ENCODE measurements at regions not wholly inside any gene's neighbourhood (a gene's known extent, or its start where the extent isn't known, plus 50 kb on each side); places are given as distances from the start of the nearest gene placed in this dataset.

DNA sequence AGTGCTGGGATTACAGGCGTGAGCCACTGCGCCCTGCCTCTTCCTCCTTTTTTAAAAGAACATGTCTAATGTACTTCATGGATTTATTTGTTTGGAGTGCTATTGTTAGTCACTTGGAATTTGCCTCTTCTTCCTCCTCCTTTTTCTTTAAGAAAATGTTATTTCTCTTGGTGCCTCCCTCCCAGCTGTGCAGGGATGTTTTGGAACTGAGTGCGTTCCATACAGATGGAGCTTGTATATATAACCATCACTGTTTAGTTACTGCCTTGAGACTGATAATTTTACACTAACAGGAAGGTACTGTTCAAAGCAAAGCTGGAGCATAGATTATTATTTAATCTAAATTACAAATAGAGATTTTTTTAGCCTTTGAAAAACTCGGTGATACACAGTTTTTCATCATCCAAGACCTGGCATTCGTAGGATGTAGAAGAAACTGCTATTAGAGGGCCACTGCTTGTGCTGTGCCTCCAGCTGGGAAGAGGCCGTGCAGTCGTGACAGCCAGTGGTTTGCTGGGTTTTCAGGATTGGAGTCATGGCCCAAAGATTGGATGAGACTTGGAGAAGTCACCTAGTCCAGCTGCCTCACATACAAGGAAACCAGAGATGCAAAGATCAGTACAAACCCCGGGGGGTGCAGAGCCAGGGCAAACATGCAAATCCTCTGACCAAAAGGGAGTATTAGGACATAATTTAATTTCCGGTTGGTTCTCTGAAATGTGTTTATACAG, 123.1 kb downstream of the PLEKHG1 start:
- H3K36me3 ChIP-seq (ENCODE audit: insufficient read depth, low read length), result no peaks in the 10 kb centered on the region
- H3K27ac ChIP-seq (ENCODE audit: low read length), result no peak overlapping the region
- no peak for DNase-seq
- H2AFZ ChIP-seq (ENCODE audit: low read depth, low read length), result no peak overlapping the region
- peaks cover 15% of the 10 kb centered on the region for H3K27me3 ChIP-seq (ENCODE audit: insufficient read depth, low read length, poor library complexity)
- H3K9me3 ChIP-seq (ENCODE audit: insufficient read depth, low read length, severe bottlenecking), result no peaks in the 10 kb centered on the region
- no peak overlapping the region for H3K4me3 ChIP-seq (ENCODE audit: low read depth in 1 of 2, low read length in 2 of 2)
- H3K4me2 ChIP-seq (ENCODE audit: insufficient read depth, low read length), result no peak overlapping the region
- no peak for ATAC-seq (ENCODE audit: insufficient read depth, low read depth)
- TF ChIP-seq, protein P1, sequence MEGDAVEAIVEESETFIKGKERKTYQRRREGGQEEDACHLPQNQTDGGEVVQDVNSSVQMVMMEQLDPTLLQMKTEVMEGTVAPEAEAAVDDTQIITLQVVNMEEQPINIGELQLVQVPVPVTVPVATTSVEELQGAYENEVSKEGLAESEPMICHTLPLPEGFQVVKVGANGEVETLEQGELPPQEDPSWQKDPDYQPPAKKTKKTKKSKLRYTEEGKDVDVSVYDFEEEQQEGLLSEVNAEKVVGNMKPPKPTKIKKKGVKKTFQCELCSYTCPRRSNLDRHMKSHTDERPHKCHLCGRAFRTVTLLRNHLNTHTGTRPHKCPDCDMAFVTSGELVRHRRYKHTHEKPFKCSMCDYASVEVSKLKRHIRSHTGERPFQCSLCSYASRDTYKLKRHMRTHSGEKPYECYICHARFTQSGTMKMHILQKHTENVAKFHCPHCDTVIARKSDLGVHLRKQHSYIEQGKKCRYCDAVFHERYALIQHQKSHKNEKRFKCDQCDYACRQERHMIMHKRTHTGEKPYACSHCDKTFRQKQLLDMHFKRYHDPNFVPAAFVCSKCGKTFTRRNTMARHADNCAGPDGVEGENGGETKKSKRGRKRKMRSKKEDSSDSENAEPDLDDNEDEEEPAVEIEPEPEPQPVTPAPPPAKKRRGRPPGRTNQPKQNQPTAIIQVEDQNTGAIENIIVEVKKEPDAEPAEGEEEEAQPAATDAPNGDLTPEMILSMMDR (IDR thresholded peaks at IDR 0.05; ENCODE audit: borderline replicate concordance, extremely low read depth, low read length, poor library complexity, severe bottlenecking), result no peak
- TF ChIP-seq EZH2 (IDR thresholded peaks at IDR 0.05; ENCODE audit: borderline replicate concordance, low read depth, low read length, severe bottlenecking), result no peak
- H3K9ac ChIP-seq (ENCODE audit: low read depth, low read length), result no peak overlapping the region
- no peaks in the 10 kb centered on the region for H3K4me1 ChIP-seq (ENCODE audit: insufficient read depth, low read length)
- no peaks in the 10 kb centered on the region for H4K20me1 ChIP-seq (ENCODE audit: insufficient read depth, low read length)
- no peaks in the 10 kb centered on the region for H3K79me2 ChIP-seq (ENCODE audit: insufficient read depth, low read length)

DNA sequence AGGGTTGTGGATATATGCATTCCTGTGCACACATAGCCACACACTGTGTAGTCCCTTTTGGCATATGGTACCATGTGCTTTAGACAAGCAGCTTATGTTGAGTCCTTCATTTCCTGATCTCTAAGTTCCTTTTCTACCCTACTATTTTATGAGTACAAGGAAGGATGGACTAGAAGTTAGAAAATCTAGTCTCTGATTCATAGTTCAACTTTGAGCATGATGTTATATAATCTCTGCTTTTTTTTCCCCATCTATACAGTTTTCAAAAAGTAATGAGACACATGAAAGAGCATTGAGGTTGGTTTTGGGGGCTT, 123.6 kb downstream of the PLEKHG1 start:
- H3K27ac ChIP-seq (ENCODE audit: low read length), result no peak overlapping the region
- no peaks in the 10 kb centered on the region for H3K9me3 ChIP-seq (ENCODE audit: insufficient read depth, low read length, severe bottlenecking)
- no peak overlapping the region for H3K4me3 ChIP-seq (ENCODE audit: low read depth in 1 of 2, low read length in 2 of 2)
- H3K4me2 ChIP-seq (ENCODE audit: insufficient read depth, low read length), result no peak overlapping the region
- H4K20me1 ChIP-seq (ENCODE audit: insufficient read depth, low read length), result no peaks in the 10 kb centered on the region
- H3K4me1 ChIP-seq (ENCODE audit: insufficient read depth, low read length), result no peaks in the 10 kb centered on the region
- no peaks in the 10 kb centered on the region for H3K36me3 ChIP-seq (ENCODE audit: insufficient read depth, low read length)
- TF ChIP-seq, protein P1 (IDR thresholded peaks at IDR 0.05; ENCODE audit: borderline replicate concordance, extremely low read depth, low read length, poor library complexity, severe bottlenecking), result no peak
- no peak for TF ChIP-seq EZH2 (IDR thresholded peaks at IDR 0.05; ENCODE audit: borderline replicate concordance, low read depth, low read length, severe bottlenecking)
- no peak for ATAC-seq (ENCODE audit: insufficient read depth, low read depth)
- DNase-seq, result no peak
- H3K27me3 ChIP-seq (ENCODE audit: insufficient read depth, low read length, poor library complexity), result peaks cover 15% of the 10 kb centered on the region
- H3K9ac ChIP-seq (ENCODE audit: low read depth, low read length), result no peak overlapping the region
- no peaks in the 10 kb centered on the region for H3K79me2 ChIP-seq (ENCODE audit: insufficient read depth, low read length)
- no peak overlapping the region for H2AFZ ChIP-seq (ENCODE audit: low read depth, low read length)

DNA sequence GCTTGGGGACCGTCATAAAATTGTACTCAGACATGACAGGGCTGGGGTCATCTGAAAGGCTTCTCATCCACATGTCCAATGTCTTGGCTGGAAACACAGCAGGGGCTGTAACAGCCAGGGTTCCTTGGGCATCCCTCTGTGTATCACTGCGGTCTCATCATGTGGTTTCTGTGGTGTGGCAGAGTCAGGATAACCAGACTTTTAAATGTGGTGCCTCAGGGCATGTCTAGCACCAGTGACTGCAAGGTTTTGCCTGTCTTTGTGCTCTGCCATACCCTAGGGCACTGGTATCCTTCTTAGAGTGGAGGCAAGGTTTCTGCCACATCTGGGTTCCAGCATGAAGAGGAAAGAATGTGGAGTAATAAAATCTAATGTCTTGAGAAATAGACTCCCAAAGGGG, 124.2 kb downstream of the PLEKHG1 start:
- Histone ChIP-seq H3K27ac (ENCODE audit: low read length) (no peak overlapping the region), H4K20me1 (ENCODE audit: insufficient read depth, low read length) (no peaks in the 10 kb centered on the region), H3K36me3 (ENCODE audit: insufficient read depth, low read length) (no peaks in the 10 kb centered on the region), H3K79me2 (ENCODE audit: insufficient read depth, low read length) (no peaks in the 10 kb centered on the region), H3K9me3 (ENCODE audit: insufficient read depth, low read length, severe bottlenecking) (no peaks in the 10 kb centered on the region), H3K9ac (ENCODE audit: low read depth, low read length) (no peak overlapping the region), H3K4me2 (ENCODE audit: insufficient read depth, low read length) (no peak overlapping the region), H3K4me1 (ENCODE audit: insufficient read depth, low read length) (no peaks in the 10 kb centered on the region), H2AFZ (ENCODE audit: low read depth, low read length) (no peak overlapping the region), H3K4me3 (ENCODE audit: low read depth in 1 of 2, low read length in 2 of 2) (no peak overlapping the region), H3K27me3 (ENCODE audit: insufficient read depth, low read length, poor library complexity) (peaks cover 15% of the 10 kb centered on the region)
- DNase-seq, result no peak
- TF ChIP-seq EZH2 (IDR thresholded peaks at IDR 0.05; ENCODE audit: borderline replicate concordance, low read depth, low read length, severe bottlenecking), result no peak
- TF ChIP-seq, protein P1 (IDR thresholded peaks at IDR 0.05; ENCODE audit: borderline replicate concordance, extremely low read depth, low read length, poor library complexity, severe bottlenecking), result no peak
- ATAC-seq (ENCODE audit: insufficient read depth, low read depth), result no peak

All from DND-41 (cell line).